K562 (cell line): ENCODE measurements at regions not wholly inside any gene's neighbourhood (a gene's known extent, or its start where the extent isn't known, plus 50 kb on each side); places are given as distances from the start of the nearest gene placed in this dataset.

Source experiments
- ATAC-seq: fragments of 200-7000 bp; cut with Tn5 transposase; 3 replicates; pipeline ENCODE4 v1.9.1; 2020; ENCODE audit warnings: moderate library complexity
- BruUV-seq: library from RNA; stranded (reverse); fragments of 400-500 nt; replicated peaks from 2 replicates; lab custom pipeline; 2021; lab: Mats Ljungman, UMichigan
- CTCF ChIA-PET: fragments of 300-600 bp; formaldehyde crosslinking; extraction: SDS; loops from one replicate; lab custom pipeline; 2021; ENCODE audit warnings: low intra/inter-chr PET ratio; lab: Yijun Ruan, JAX
- POLR2A ChIA-PET: fragments of 300-600, 350-650 bp; sonication (Branson Sonifier 250); formaldehyde crosslinking; extraction: SDS; loops from one replicate; lab custom pipeline; 2021; ENCODE audit warnings: antibody characterized with exemption, inconsistent platforms; lab: Yijun Ruan, JAX
- DNase-seq, 4 experiments: peaks; one replicate each; pipeline versions ENCODE4 v3.0.0 to v3.0.0-alpha.2; 2011 to 2018; ENCODE audit warnings: low spot score in 3 of 4, mixed read lengths in 3 of 4; ENCODE audit errors: extremely low read depth in 1 of 4
- FAIRE-seq: peaks from 2 replicates; lab custom pipeline; 2011; peaks lifted over from hg19 to GRCh38; lab: Jason Lieb, UNC
- H2AFZ ChIP-seq: 2 replicates; pipeline ENCODE4 v1.6.0; 2011; ENCODE audit warnings: low read depth, low read length, control low read depth, inconsistent platforms
- H3K27ac ChIP-seq: fragments of 200-600 bp; 3 replicates; pipeline ENCODE4 v1.8.0; 2011; ENCODE audit warnings: low read depth, mild to moderate bottlenecking, control low read depth, inconsistent platforms, low read length, moderate library complexity, mixed read lengths; ENCODE audit errors: extremely low read depth
- H3K27me3 ChIP-seq, 2 experiments: fragments of 300-600 bp in 1 of 2; 2 replicates in 1 of 2; 3 replicates in 1 of 2; pipeline versions ENCODE4 v1.6.0 to v1.8.0; 2011; ENCODE audit warnings: inconsistent platforms in 2 of 2, low read length in 2 of 2, mild to moderate bottlenecking in 1 of 2, mixed read lengths in 1 of 2, moderate library complexity in 1 of 2; ENCODE audit not compliant: control insufficient read depth in 2 of 2, insufficient read depth in 2 of 2
- H3K36me3 ChIP-seq: fragments of 300-600 bp; 3 replicates; pipeline ENCODE4 v1.8.0; 2011; ENCODE audit warnings: mild to moderate bottlenecking, low read length, inconsistent platforms; ENCODE audit not compliant: control insufficient read depth, insufficient read depth
- H3K4me1 ChIP-seq, 2 experiments: fragments of 200-600 bp in 1 of 2; replicated peaks in 1 of 2; 2 replicates in 1 of 2; 3 replicates in 1 of 2; pipeline versions ENCODE4 v1.5.1 to v1.8.0; 2011; ENCODE audit warnings: inconsistent platforms in 2 of 2, low read length in 2 of 2, mild to moderate bottlenecking in 1 of 2, mixed read lengths in 1 of 2, moderate library complexity in 1 of 2; ENCODE audit not compliant: control insufficient read depth in 2 of 2, insufficient read depth in 2 of 2
- H3K4me2 ChIP-seq: 2 replicates; pipeline ENCODE4 v1.6.1; 2011; ENCODE audit warnings: low read length, control low read depth, inconsistent platforms, mixed read lengths; ENCODE audit not compliant: insufficient read depth
- H3K4me3 ChIP-seq: fragments of 200-600 bp; sonication (generic), shearing (Covaris generic); 2 replicates; pipeline ENCODE4 v1.5.1; 2016; ENCODE audit warnings: control low read depth, inconsistent platforms
- H3K79me2 ChIP-seq: fragments of 200-600 bp; 3 replicates; pipeline ENCODE4 v1.8.0; 2011; ENCODE audit warnings: low read length, inconsistent platforms; ENCODE audit not compliant: control insufficient read depth, insufficient read depth
- H3K9ac ChIP-seq, 2 experiments: 2 replicates each; pipeline versions ENCODE4 v1.6.0 to v1.6.1; 2011; ENCODE audit warnings: low read depth in 2 of 2, low read length in 2 of 2, control low read depth in 1 of 2, inconsistent platforms in 1 of 2, mild to moderate bottlenecking in 1 of 2, mixed read lengths in 1 of 2; ENCODE audit not compliant: insufficient read depth in 1 of 2
- H3K9me1 ChIP-seq: one replicate; pipeline ENCODE4 v1.6.0; 2011; ENCODE audit warnings: inconsistent platforms, mild to moderate bottlenecking, low read length, moderate library complexity; ENCODE audit not compliant: control insufficient read depth, insufficient read depth
- H3K9me3 ChIP-seq: replicated peaks from 2 replicates; pipeline ENCODE4 v1.5.1; 2011; ENCODE audit warnings: low read depth, low read length, inconsistent platforms; ENCODE audit not compliant: control insufficient read depth, insufficient read depth
- H4K20me1 ChIP-seq: replicated peaks from 2 replicates; pipeline ENCODE4 v1.6.1; 2011; ENCODE audit warnings: low read length, inconsistent platforms, mixed read lengths; ENCODE audit not compliant: control insufficient read depth, insufficient read depth
- MCM5 ChIP-seq: fragments of 450-650 bp; IDR thresholded peaks from 2 replicates; pipeline ENCODE4 v1.6.1; 2016; ENCODE audit warnings: low read depth
- NCOR1 ChIP-seq: fragments of 450-650 bp; IDR thresholded peaks from 2 replicates; pipeline ENCODE4 v1.6.1; 2016; ENCODE audit warnings: mild to moderate bottlenecking, moderate library complexity
- NFATC3 ChIP-seq: fragments of 450-650 bp; IDR thresholded peaks from 2 replicates; pipeline ENCODE4 v1.6.1; 2017; ENCODE audit warnings: mild to moderate bottlenecking
- RB1 ChIP-seq: fragments of 450-650 bp; IDR thresholded peaks from 2 replicates; pipeline ENCODE4 v1.6.1; 2017; ENCODE audit warnings: low read depth, mild to moderate bottlenecking
- SMARCA4 ChIP-seq: fragments of 450-650 bp; IDR thresholded peaks from 2 replicates; pipeline ENCODE4 v1.6.1; 2016
- SREBF2 ChIP-seq: sonication (generic); formaldehyde crosslinking; IDR thresholded peaks from 2 replicates; pipeline ENCODE4 v1.4.0; 2020; ENCODE audit warnings: mild to moderate bottlenecking, missing genetic modification reagents
- TCFL5 ChIP-seq: fragments of 250-450 bp; sonication (Bioruptor Pico); conservative IDR thresholded peaks from 2 replicates; pipeline ENCODE4 v1.6.1; 2021; ENCODE audit warnings: mild to moderate bottlenecking, moderate library complexity, matching md5 sums
- ZNF583 ChIP-seq: fragments of 250-450 bp; sonication (Bioruptor Pico); IDR thresholded peaks from 2 replicates; pipeline ENCODE4 v1.4.0; 2020
- ZNF830 ChIP-seq: fragments of 250-450 bp; sonication (Bioruptor Pico); IDR thresholded peaks from 2 replicates; pipeline ENCODE4 v1.5.0; 2021; ENCODE audit warnings: mild to moderate bottlenecking
- WGBS: fragments of 100-300 bp; shearing (Covaris generic); methylation state at CpG from one replicate; pipeline ENCODE4 v1.1.6; 2016; ENCODE audit warnings: low coverage, mixed read lengths; ENCODE audit not compliant: insufficient coverage; ENCODE audit errors: missing lambda C conversion rate; 5-methylcytosine and 5-hydroxymethylcytosine counted together
- in situ Hi-C: fragments of 300-500 bp; cut with MboI; formaldehyde crosslinking; loops from 4 replicates; pipeline ENCODE4 v1.15.0; 2018; ENCODE audit warnings: inconsistent platforms, mixed read lengths
- intact Hi-C: fragments of 100-400 bp; cut with micrococcal nuclease; formaldehyde crosslinking; loops from 2 replicates; pipeline ENCODE4 v1.14.2; 2022
- TF ChIP-seq, protein P1 (sequence below): sonication (generic); formaldehyde crosslinking; IDR thresholded peaks from 2 replicates; pipeline ENCODE4 v1.8.0; 2023; ENCODE audit warnings: mild to moderate bottlenecking, missing genetic modification reagents
- TF ChIP-seq, protein P2 (sequence below): fragments of 250-450 bp; sonication (Bioruptor Pico); IDR thresholded peaks from 2 replicates; pipeline ENCODE4 v1.8.0; 2022; ENCODE audit warnings: inconsistent platforms
- TF ChIP-seq, protein P3 (sequence below), 2 experiments: IDR thresholded peaks; 2 replicates each; pipeline ENCODE4 v1.6.1; 2011; ENCODE audit warnings: borderline replicate concordance in 1 of 2, control low read depth in 1 of 2, low read depth in 1 of 2, low read length in 1 of 2, mild to moderate bottlenecking in 1 of 2, mixed read lengths in 1 of 2, moderate library complexity in 1 of 2; ENCODE audit not compliant: insufficient read depth in 1 of 2, insufficient read length in 1 of 2, poor library complexity in 1 of 2, severe bottlenecking in 1 of 2; ENCODE audit errors: extremely low read depth in 1 of 2

DNA sequence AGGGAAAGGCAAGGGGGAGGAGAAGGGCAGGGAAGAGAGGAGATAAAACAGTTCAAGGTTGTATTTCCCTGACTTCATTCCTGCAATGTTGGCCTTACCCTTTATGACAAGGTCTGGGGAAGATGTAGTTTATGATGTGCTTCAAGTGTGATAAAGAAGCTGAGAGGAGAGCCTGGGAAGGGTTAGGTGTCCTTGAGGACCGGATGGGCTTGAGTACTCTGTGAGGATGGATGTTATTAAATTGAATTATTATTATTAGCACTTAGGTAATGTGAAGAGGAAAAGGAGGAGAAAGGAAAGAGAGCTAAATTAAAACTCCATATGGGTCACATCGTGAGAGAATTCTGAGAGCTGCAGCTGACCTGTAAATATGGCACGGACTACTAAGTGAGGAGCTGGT, 719.4 kb upstream of the CELF4 start:
- H3K4me3 ChIP-seq: no peak overlapping the region

More for the DNA sequence above, 719.4 kb upstream of the CELF4 start:
- DNase-seq (no peak), ATAC-seq (no peak), FAIRE-seq (no peak)
- no TSS peak for BruUV-seq
- Histone ChIP-seq H3K9me3 (no peaks in the 10 kb centered on the region), H3K9me1 (no peaks in the 10 kb centered on the region), H3K27ac (no peak overlapping the region), H3K79me2 (no peaks in the 10 kb centered on the region), H4K20me1 (no peaks in the 10 kb centered on the region), H3K9ac (no peak overlapping the region), H2AFZ (no peak overlapping the region), H3K4me1 (no peaks in the 10 kb centered on the region), H3K27me3 (no peaks in the 10 kb centered on the region), H3K36me3 (no peaks in the 10 kb centered on the region), H3K4me2 (no peak overlapping the region)
- TF ChIP-seq RB1 (no peak), SMARCA4 (no peak), MCM5 (no peak), NCOR1 (no peak), SREBF2 (no peak), ZNF830 (no peak), TCFL5 (CRISPR knock-in tag) (no peak), ZNF583 (CRISPR knock-in tag) (no peak), NFATC3 (no peak)
- TF ChIP-seq, protein P1, sequence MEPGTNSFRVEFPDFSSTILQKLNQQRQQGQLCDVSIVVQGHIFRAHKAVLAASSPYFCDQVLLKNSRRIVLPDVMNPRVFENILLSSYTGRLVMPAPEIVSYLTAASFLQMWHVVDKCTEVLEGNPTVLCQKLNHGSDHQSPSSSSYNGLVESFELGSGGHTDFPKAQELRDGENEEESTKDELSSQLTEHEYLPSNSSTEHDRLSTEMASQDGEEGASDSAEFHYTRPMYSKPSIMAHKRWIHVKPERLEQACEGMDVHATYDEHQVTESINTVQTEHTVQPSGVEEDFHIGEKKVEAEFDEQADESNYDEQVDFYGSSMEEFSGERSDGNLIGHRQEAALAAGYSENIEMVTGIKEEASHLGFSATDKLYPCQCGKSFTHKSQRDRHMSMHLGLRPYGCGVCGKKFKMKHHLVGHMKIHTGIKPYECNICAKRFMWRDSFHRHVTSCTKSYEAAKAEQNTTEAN (CRISPR knock-in tag): no peak
- TF ChIP-seq, protein P2, sequence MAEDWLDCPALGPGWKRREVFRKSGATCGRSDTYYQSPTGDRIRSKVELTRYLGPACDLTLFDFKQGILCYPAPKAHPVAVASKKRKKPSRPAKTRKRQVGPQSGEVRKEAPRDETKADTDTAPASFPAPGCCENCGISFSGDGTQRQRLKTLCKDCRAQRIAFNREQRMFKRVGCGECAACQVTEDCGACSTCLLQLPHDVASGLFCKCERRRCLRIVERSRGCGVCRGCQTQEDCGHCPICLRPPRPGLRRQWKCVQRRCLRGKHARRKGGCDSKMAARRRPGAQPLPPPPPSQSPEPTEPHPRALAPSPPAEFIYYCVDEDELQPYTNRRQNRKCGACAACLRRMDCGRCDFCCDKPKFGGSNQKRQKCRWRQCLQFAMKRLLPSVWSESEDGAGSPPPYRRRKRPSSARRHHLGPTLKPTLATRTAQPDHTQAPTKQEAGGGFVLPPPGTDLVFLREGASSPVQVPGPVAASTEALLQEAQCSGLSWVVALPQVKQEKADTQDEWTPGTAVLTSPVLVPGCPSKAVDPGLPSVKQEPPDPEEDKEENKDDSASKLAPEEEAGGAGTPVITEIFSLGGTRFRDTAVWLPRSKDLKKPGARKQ (CRISPR knock-in tag): no peak
- TF ChIP-seq, protein P3, sequence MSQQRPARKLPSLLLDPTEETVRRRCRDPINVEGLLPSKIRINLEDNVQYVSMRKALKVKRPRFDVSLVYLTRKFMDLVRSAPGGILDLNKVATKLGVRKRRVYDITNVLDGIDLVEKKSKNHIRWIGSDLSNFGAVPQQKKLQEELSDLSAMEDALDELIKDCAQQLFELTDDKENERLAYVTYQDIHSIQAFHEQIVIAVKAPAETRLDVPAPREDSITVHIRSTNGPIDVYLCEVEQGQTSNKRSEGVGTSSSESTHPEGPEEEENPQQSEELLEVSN (IDR thresholded peaks at IDR 0.05; ENCODE audit: borderline replicate concordance in 1 of 2, extremely low read depth in 1 of 2, insufficient read depth in 1 of 2, insufficient read length in 1 of 2, low read depth in 1 of 2, low read length in 1 of 2, poor library complexity in 1 of 2, severe bottlenecking in 1 of 2): no peak
- 0% methylated on average over 3 of the region's 3 CpGs for WGBS
- POLR2A ChIA-PET: interaction anchor here (0.6 kb wide), 1 partner anchor 1974 kb away, joined by 3 read pairs; no protein-coding TSS in a partner anchor
- in situ Hi-C loops (no loop called here), intact Hi-C loops (no loop called here)
- CTCF ChIA-PET: no interaction called here
